Uterus (tissue), 2 donors: ENCODE measurements at regions not wholly inside any gene's neighbourhood (a gene's known extent, or its start where the extent isn't known, plus 50 kb on each side); places are given as distances from the start of the nearest gene placed in this dataset.

ENCODE experiments used
- CTCF ChIP-seq, 4 experiments: fragments of 200-600 bp in 2 of 4; fragments of 450-650 bp in 2 of 4; sonication (generic) in 2 of 4; IDR thresholded peaks; one replicate each; pipeline ENCODE4 v1.5.1; 2016 to 2019; ENCODE audit warnings: antibody characterized with exemption in 4 of 4, mild to moderate bottlenecking in 2 of 4, moderate library complexity in 1 of 4
- POLR2A ChIP-seq, 2 donors: fragments of 450-650 bp; IDR thresholded peaks; one replicate each; pipeline ENCODE4 v1.6.1; 2016; ENCODE audit warnings: antibody characterized with exemption in 2 of 2, mild to moderate bottlenecking in 1 of 2, moderate library complexity in 1 of 2

GRCh38 chr18:1658908-1659566 is 754.4 kb downstream of the ADCYAP1 start:
- TF ChIP-seq POLR2A (IDR thresholded peaks at IDR 0.05): no peak
- no peak for TF ChIP-seq CTCF (IDR thresholded peaks at IDR 0.05)
